ENCODE measurements at regions not wholly inside any gene's neighbourhood (a gene's known extent, or its start where the extent isn't known, plus 50 kb on each side); places are given as distances from the start of the nearest gene placed in this dataset.
A peak's percentile ranks its signal among the peaks of the same experiment; 100 is the strongest.

DNA sequence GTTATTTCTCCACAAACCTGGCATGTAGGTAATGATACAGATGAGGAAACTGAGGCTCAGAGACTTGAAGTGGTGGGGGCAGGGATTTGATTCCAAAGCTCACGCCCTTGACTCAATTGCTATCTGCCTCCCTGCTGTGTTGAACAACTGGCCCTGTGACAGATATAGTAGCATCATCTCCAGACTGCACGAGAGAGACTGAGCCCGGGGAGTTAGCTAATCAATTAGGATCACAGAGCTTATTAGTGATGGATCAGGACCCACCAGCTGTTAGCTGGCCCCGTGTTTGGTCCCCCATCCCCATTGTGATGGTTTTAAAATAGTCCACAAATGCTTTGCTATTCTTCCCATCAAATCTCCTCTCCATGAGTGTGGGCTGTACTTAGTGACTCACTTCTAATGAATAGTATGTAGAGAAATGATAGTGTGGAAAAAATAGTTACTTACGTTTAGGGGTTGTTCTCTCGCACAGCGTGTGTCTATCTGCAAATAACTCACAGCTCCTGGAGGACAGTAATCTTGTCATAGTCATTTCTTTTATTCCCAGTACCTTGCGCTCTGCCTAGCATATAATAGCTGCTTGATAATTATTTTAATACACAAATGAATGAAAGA is 74.4 kb upstream of the KLF13 start:
- no peak for TF ChIP-seq POLR2A (IDR thresholded peaks at IDR 0.05)
- TF ChIP-seq, protein P1, sequence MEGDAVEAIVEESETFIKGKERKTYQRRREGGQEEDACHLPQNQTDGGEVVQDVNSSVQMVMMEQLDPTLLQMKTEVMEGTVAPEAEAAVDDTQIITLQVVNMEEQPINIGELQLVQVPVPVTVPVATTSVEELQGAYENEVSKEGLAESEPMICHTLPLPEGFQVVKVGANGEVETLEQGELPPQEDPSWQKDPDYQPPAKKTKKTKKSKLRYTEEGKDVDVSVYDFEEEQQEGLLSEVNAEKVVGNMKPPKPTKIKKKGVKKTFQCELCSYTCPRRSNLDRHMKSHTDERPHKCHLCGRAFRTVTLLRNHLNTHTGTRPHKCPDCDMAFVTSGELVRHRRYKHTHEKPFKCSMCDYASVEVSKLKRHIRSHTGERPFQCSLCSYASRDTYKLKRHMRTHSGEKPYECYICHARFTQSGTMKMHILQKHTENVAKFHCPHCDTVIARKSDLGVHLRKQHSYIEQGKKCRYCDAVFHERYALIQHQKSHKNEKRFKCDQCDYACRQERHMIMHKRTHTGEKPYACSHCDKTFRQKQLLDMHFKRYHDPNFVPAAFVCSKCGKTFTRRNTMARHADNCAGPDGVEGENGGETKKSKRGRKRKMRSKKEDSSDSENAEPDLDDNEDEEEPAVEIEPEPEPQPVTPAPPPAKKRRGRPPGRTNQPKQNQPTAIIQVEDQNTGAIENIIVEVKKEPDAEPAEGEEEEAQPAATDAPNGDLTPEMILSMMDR (IDR thresholded peaks at IDR 0.05), result no peak
- no peaks in the 10 kb centered on the region for H3K27me3 ChIP-seq
- no peak overlapping the region for H3K27ac ChIP-seq
- intact Hi-C loops (cut with DNase I; ENCODE audit: low total_unique reads), result no loop called here
- no peak overlapping the region for H3K4me3 ChIP-seq
- H3K4me1 ChIP-seq, result no peaks in the 10 kb centered on the region
- no peak for DNase-seq
- H3K9me3 ChIP-seq, result no peaks in the 10 kb centered on the region
- no peaks in the 10 kb centered on the region for H3K36me3 ChIP-seq (ENCODE audit: low read depth, missing control alignments)
- WGBS, 2 donors, result 73 to 86% methylated on average over 8 of the region's 8 CpGs

DNA sequence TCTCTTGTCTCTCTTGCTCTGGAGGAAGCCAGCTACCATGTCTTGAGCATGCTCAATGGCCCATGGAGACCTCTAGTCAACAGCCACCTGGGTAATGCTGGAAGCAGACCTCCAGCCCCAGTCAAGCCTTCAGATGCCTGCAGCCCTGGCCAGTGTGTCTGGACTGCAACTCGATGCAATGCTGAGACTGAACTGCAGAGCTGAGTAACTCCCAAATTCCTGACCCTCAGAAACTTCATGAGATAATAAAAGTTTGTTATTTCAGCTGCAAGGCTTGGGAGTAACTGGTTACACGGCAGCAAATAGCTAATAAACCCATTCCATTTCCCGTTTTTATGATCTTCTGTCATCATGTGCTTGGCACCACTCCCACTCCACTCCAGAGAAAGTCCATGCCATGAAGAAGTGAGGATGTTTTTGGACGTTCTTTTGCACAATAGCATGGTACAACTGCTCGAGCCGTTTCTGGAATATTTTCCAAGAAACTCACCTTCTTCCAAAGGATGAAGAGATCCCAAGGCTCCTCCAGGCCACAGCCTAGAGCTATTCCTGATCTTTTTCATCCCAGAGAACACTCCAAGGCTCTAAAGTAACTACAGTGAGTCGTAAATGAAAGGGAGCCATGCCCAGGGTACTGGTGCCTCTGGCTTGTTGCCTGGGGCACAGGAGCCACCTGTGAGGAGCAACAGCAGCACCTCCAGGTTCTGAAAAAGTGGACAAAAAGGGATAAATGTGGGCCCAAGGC is 72.0 kb upstream of the KLF13 start:
- no peaks in the 10 kb centered on the region for H3K27me3 ChIP-seq
- H3K9me3 ChIP-seq, result no peaks in the 10 kb centered on the region
- peak; percentile 33 for DNase-seq
- WGBS, 2 donors, result 33 to 53% methylated on average over 7 of the region's 7 CpGs
- TF ChIP-seq, protein P1 (IDR thresholded peaks at IDR 0.05), result no peak
- no peak for TF ChIP-seq POLR2A (IDR thresholded peaks at IDR 0.05)
- intact Hi-C loops (cut with DNase I; ENCODE audit: low total_unique reads), result no loop called here
- no peak overlapping the region for H3K4me3 ChIP-seq
- H3K4me1 ChIP-seq, result no peaks in the 10 kb centered on the region
- H3K36me3 ChIP-seq (ENCODE audit: low read depth, missing control alignments), result no peaks in the 10 kb centered on the region
- H3K27ac ChIP-seq, result no peak overlapping the region

DNA sequence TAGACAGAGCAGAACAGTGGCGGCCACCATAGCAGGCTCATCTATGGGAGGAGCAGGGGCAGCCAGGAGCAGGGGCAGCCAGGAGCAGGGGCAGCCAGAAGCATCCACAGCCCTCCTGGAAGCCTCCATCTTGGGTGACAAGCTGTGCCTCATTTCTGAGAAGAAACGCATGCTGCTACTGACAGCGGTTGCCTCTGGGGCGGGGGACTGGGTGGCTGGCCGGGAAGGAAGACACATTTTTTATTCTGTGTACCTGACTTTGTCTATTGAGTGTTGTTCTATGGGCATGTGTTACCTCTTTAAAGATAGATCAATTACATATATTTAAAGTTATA is 71.5 kb upstream of the KLF13 start:
- intact Hi-C loops (cut with DNase I; ENCODE audit: low total_unique reads), result no loop called here
- Histone ChIP-seq H3K4me1 (no peaks in the 10 kb centered on the region), H3K27ac (no peak overlapping the region), H3K27me3 (no peaks in the 10 kb centered on the region), H3K9me3 (no peaks in the 10 kb centered on the region), H3K36me3 (ENCODE audit: low read depth, missing control alignments) (no peaks in the 10 kb centered on the region), H3K4me3 (no peak overlapping the region)
- TF ChIP-seq POLR2A (IDR thresholded peaks at IDR 0.05), result no peak
- TF ChIP-seq, protein P1 (IDR thresholded peaks at IDR 0.05), result no peak
- no peak for DNase-seq
- WGBS, 2 donors, result 95 to 96% methylated on average over 4 to 5 of the region's 5 CpGs

DNA sequence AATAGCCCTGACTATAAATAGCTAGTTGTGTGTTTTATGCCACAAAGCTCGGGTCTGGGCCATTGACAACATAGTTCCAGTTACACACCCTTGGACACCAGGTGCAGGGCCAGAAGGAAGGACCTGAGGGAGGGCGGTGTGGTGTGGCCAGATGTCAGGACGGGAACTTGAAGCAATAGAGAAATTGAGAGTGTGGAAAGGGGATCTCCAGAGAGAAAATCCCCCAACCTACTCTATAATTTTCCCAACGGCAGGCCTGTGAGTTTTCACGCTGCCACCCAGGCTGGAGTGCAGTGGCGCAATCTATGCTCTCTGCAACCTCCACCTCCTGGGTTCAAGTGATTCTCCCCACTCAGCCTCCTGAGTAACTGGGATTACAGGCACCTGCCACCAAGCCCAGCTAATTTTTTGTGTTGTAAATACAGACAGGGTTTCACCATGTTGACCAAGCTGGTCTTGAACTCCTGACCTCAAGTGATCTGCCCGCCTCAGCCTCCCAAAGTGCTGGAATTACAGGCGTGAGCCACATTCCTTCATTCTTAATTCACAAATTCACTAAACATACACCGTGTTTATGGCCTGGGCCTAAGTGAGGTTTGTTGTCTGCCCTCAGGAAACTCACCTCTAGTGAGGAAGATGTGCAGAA is 70.8 kb upstream of the KLF13 start:
- no peaks in the 10 kb centered on the region for H3K9me3 ChIP-seq
- no peaks in the 10 kb centered on the region for H3K4me1 ChIP-seq
- H3K36me3 ChIP-seq (ENCODE audit: low read depth, missing control alignments), result no peaks in the 10 kb centered on the region
- no peak overlapping the region for H3K27ac ChIP-seq
- WGBS, 2 donors, result 84 to 88% methylated on average over 9 of the region's 9 CpGs
- no peak overlapping the region for H3K4me3 ChIP-seq
- H3K27me3 ChIP-seq, result no peaks in the 10 kb centered on the region
- intact Hi-C loops (cut with DNase I; ENCODE audit: low total_unique reads), result no loop called here
- no peak for DNase-seq
- TF ChIP-seq POLR2A (IDR thresholded peaks at IDR 0.05), result no peak
- TF ChIP-seq, protein P1 (IDR thresholded peaks at IDR 0.05), result no peak

Measured in testis (tissue), 2 donors.